Mucosa of rectum (tissue), 2 donors: ENCODE measurements at regions not wholly inside any gene's neighbourhood (a gene's known extent, or its start where the extent isn't known, plus 50 kb on each side); places are given as distances from the start of the nearest gene placed in this dataset.

Experiments used
- H3K27ac ChIP-seq, 2 donors: one replicate each; pipeline ENCODE4 v1.7.0; 2013; ENCODE audit warnings: inconsistent platforms in 2 of 2, low read depth in 2 of 2, low read length in 2 of 2
- H3K27me3 ChIP-seq, 2 donors: one replicate each; pipeline ENCODE4 v1.7.0; 2013; ENCODE audit warnings: low read length in 2 of 2; ENCODE audit not compliant: control insufficient read depth in 2 of 2, insufficient read depth in 2 of 2
- H3K36me3 ChIP-seq, 2 donors: one replicate each; pipeline ENCODE4 v1.7.0; 2013; ENCODE audit warnings: low read length in 2 of 2; ENCODE audit not compliant: control insufficient read depth in 2 of 2, insufficient read depth in 2 of 2
- H3K4me1 ChIP-seq, 2 donors: one replicate each; pipeline ENCODE4 v1.7.0; 2013; ENCODE audit warnings: low read length in 2 of 2, mild to moderate bottlenecking in 1 of 2; ENCODE audit not compliant: control insufficient read depth in 2 of 2, insufficient read depth in 2 of 2
- H3K4me3 ChIP-seq, 2 donors: one replicate each; pipeline ENCODE4 v1.7.0; 2013; ENCODE audit warnings: low read length in 2 of 2
- H3K9ac ChIP-seq, 2 donors: one replicate each; pipeline ENCODE4 v1.7.0; 2013; ENCODE audit warnings: low read length in 2 of 2, low read depth in 1 of 2, mild to moderate bottlenecking in 1 of 2
- H3K9me3 ChIP-seq, 2 donors: one replicate each; pipeline ENCODE4 v1.7.0; 2013; ENCODE audit warnings: low read length in 2 of 2; ENCODE audit not compliant: control insufficient read depth in 2 of 2
- donor health status: healthy.
- donor health status: Normal muscosa, but diverticular disease.

GRCh38 chr14:101131451-101131916, 228.0 kb upstream of the RTL1 start:
- Histone ChIP-seq H3K36me3 (no peaks in the 10 kb centered on the region), H3K9ac (no peak overlapping the region), H3K27me3 (peaks cover 0 to 4% of the 10 kb centered on the region in 2 donors), H3K9me3 (no peaks in the 10 kb centered on the region), H3K27ac (no peak overlapping the region), H3K4me3 (no peak overlapping the region), H3K4me1 (no peaks in the 10 kb centered on the region)

- Histone ChIP-seq H3K27me3 (peaks cover 0 to 4% of the 10 kb centered on the region in 2 donors), H3K9ac (no peak overlapping the region), H3K4me1 (no peaks in the 10 kb centered on the region), H3K27ac (no peak overlapping the region), H3K9me3 (no peaks in the 10 kb centered on the region), H3K4me3 (no peak overlapping the region), H3K36me3 (no peaks in the 10 kb centered on the region)
Measured at GRCh38 chr14:101132051-101132571, 228.6 kb upstream of the RTL1 start.

DNA sequence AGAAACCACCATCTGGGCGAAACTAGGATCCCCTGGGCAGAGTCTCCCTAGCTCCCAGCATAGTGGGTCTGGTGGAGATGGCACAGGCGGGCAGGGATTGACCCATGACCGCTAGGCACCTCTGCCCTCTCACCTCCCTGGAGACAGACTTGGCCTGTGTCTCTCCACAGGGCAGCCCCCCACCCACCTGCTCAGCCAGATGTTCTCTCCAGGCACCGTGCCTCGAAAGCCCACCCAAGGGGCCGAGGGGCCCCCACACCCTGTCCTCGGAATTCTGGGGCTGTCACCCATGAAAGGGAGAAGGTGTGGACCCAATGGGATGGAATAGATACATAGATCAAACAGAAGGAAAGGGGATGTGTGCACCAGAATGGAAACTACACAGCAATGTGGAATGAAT, 229.1 kb upstream of the RTL1 start:
- H3K4me1 ChIP-seq: no peaks in the 10 kb centered on the region
- no peaks in the 10 kb centered on the region for H3K9me3 ChIP-seq
- H3K36me3 ChIP-seq: no peaks in the 10 kb centered on the region
- no peak overlapping the region for H3K9ac ChIP-seq
- H3K4me3 ChIP-seq: no peak overlapping the region
- H3K27me3 ChIP-seq: peaks cover 0 to 4% of the 10 kb centered on the region in 2 donors
- H3K27ac ChIP-seq: no peak overlapping the region

DNA sequence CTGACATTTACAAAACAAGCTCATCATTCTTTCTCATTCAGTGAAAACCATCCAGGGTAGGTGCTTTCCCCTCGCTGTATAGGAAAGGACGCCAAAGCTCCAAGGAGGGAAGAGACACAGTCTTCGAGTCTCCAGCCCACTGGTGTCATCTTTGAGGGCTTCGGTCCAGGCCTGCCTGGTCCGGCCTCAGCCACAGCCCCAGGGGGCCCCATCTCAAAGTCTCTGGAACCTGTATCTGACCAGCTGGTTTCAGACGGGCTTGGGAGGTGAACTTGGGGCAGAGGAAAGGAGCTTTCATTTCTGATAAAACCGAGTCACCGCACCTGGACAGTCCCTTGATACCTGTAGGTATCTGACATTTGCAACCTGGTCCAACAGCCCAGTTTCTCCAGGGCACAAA, 229.5 kb upstream of the RTL1 start:
- Histone ChIP-seq H3K27ac (no peak overlapping the region), H3K4me3 (no peak overlapping the region), H3K4me1 (no peaks in the 10 kb centered on the region), H3K9ac (no peak overlapping the region), H3K36me3 (no peaks in the 10 kb centered on the region), H3K27me3 (peaks cover 0 to 4% of the 10 kb centered on the region in 2 donors), H3K9me3 (no peaks in the 10 kb centered on the region)

GRCh38 chr14:101134161-101134631, 230.7 kb upstream of the RTL1 start:
- Histone ChIP-seq H3K27me3 (peaks cover 0 to 4% of the 10 kb centered on the region in 2 donors), H3K36me3 (no peaks in the 10 kb centered on the region), H3K27ac (no peak overlapping the region)

GRCh38 chr14:101134851-101135433, 231.4 kb upstream of the RTL1 start:
- no peaks in the 10 kb centered on the region for H3K4me1 ChIP-seq
- no peak overlapping the region for H3K27ac ChIP-seq
- peaks cover 0 to 4% of the 10 kb centered on the region in 2 donors for H3K27me3 ChIP-seq
- no peak overlapping the region for H3K9ac ChIP-seq
- no peaks in the 10 kb centered on the region for H3K36me3 ChIP-seq
- H3K4me3 ChIP-seq: no peak overlapping the region
- no peaks in the 10 kb centered on the region for H3K9me3 ChIP-seq

More at GRCh38 chr14:101134161-101134631, 230.7 kb upstream of the RTL1 start:
- no peak overlapping the region for H3K4me3 ChIP-seq
- H3K9me3 ChIP-seq: no peaks in the 10 kb centered on the region
- no peak overlapping the region for H3K9ac ChIP-seq
- no peaks in the 10 kb centered on the region for H3K4me1 ChIP-seq

DNA sequence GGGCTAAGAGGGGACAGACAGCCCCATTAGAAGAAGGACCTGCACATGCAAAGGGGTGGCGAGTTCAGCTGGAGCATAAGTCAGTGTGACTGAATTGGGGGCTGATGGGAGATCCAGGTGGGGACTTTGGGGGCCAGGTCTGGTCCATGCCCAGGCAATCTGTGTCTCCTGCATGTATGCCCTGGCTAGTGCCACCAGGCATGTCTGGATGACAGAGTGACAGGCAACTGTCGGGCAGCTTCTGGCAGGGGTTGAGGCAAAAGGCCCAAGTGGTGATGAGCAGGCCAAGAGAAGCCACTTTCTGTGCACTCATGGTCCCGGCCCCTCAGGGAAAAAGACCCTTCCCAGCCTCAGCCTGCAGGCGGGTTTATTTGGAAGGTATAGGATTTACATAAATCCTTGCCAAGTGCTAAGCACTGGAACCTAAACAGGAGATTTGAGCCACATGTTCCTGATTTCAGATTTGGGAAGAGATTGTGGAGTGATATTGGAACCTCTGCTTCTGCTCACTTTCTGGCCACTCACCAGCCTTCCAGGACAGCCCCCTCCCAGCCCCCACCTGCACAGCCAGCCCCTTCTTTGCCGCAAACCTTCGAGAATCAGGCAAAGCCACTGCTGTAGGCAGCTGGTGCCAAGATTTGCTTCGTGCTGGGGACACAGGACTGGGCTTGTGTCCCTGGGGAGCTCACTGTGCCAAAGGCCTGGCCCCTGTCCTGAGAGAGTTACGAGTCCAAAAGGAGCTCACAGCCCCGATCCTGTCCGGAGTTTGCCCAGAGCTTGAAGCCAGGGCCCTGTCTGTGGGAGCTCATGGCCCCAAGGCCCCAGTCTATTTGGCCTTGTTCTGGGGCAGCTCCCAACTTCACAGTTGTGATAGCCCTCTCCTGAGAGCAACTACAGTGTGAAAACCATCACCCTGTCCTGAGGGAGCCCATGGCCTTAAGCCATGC, 232.5 kb upstream of the RTL1 start:
- Histone ChIP-seq H3K27ac (no peak overlapping the region), H3K4me1 (no peaks in the 10 kb centered on the region), H3K9ac (no peak overlapping the region), H3K36me3 (no peaks in the 10 kb centered on the region), H3K27me3 (peaks cover 0 to 4% of the 10 kb centered on the region in 2 donors), H3K9me3 (no peaks in the 10 kb centered on the region), H3K4me3 (no peak overlapping the region)

DNA sequence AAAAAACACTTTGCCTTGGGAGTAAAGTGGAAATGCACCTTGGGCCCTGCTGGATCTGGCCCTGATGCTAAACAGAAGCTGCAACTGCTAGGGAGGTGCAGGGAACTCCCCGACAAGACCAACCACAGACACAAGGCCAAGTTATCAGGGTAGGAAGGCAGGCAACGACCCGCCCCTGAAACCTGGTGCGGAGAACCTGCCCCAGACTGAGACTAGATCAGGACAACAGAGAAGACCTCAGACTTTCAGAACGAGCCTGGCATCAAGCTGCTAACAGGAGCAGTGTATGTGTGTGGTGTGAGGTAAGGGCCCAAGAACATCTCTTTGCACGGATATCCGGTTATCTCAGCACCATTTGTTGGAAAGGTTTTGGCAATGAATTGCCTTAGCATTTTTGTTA, 233.7 kb upstream of the RTL1 start:
- H3K4me3 ChIP-seq: no peak overlapping the region
- no peaks in the 10 kb centered on the region for H3K36me3 ChIP-seq
- H3K9ac ChIP-seq: no peak overlapping the region
- H3K27me3 ChIP-seq: peaks cover 0 to 2% of the 10 kb centered on the region in 2 donors
- no peak overlapping the region for H3K27ac ChIP-seq
- no peaks in the 10 kb centered on the region for H3K4me1 ChIP-seq
- no peaks in the 10 kb centered on the region for H3K9me3 ChIP-seq

GRCh38 chr14:101147848-101148247, 244.3 kb upstream of the RTL1 start:
- H3K27ac ChIP-seq: no peak overlapping the region
- no peak overlapping the region for H3K4me3 ChIP-seq
- no peak overlapping the region for H3K9ac ChIP-seq
- H3K4me1 ChIP-seq: no peaks in the 10 kb centered on the region
- peaks cover 0 to 10% of the 10 kb centered on the region in 2 donors for H3K27me3 ChIP-seq
- no peaks in the 10 kb centered on the region for H3K36me3 ChIP-seq
- H3K9me3 ChIP-seq: no peaks in the 10 kb centered on the region

DNA sequence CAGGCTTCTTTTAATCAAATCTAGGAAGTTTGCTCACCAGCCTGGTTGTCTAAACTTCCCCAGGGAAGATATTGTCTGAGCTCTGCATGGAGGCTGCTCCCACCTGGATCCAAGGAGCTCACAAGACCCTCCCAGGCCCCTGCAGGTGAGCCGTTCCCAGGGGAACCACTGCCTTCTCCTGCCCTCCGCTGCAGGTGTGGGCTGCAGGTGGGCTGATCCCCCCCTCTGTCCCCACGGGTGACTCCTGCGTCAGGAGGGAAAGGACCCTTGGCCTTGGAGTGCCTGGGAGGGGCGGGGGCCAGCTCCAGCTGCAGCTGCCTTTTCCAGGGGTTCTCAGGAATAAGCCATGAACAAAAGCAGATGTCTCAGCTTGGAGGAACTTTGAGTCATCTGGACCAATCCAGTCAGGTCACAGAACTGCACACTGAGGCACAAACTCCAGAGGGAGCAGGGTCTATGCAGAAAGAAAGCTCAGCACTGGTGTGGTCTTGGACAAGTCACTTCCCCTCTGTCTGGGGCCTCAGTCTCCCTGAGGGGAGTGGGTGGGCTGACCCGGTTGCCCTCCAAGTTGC, 246.6 kb upstream of the RTL1 start:
- Histone ChIP-seq H3K27me3 (peaks cover 0 to 10% of the 10 kb centered on the region in 2 donors), H3K36me3 (no peaks in the 10 kb centered on the region), H3K27ac (no peak overlapping the region), H3K9ac (no peak overlapping the region), H3K4me3 (no peak overlapping the region), H3K4me1 (no peaks in the 10 kb centered on the region), H3K9me3 (no peaks in the 10 kb centered on the region)
